GM23338 (cell line): ENCODE measurements at regions not wholly inside any gene's neighbourhood (a gene's known extent, or its start where the extent isn't known, plus 50 kb on each side); places are given as distances from the start of the nearest gene placed in this dataset.

Experiments used
- ATAC-seq: fragments of 200-7000 bp; cut with Tn5 transposase; 3 replicates; pipeline ENCODE4 v1.9.1; 2020
- DNase-seq: peaks from one replicate; pipeline ENCODE4 v3.0.0-alpha.2; 2015; ENCODE audit warnings: low spot score
- H2AFZ ChIP-seq: fragments of 200-600 bp; sonication (generic); 2 replicates; pipeline ENCODE4 v1.8.0; 2016; ENCODE audit warnings: antibody characterized with exemption, mild to moderate bottlenecking, moderate library complexity
- H3F3A ChIP-seq: fragments of 200-600 bp; sonication (generic); replicated peaks from 2 replicates; pipeline ENCODE4 v1.8.0; 2017; ENCODE audit warnings: antibody characterized with exemption, mixed run types, low read depth
- H3K27ac ChIP-seq: fragments of 200-600 bp; sonication (generic); 2 replicates; pipeline ENCODE4 v1.6.1; 2016; ENCODE audit warnings: low read depth
- H3K27me3 ChIP-seq: fragments of 200-600 bp; sonication (generic); 2 replicates; pipeline ENCODE4 v1.8.0; 2016; ENCODE audit warnings: mild to moderate bottlenecking, mixed run types, moderate library complexity; ENCODE audit not compliant: insufficient read depth
- H3K36me3 ChIP-seq: fragments of 200-600 bp; sonication (generic); 2 replicates; pipeline ENCODE4 v1.8.0; 2016; ENCODE audit warnings: mild to moderate bottlenecking; ENCODE audit not compliant: insufficient read depth
- H3K4me1 ChIP-seq: fragments of 200-600 bp; sonication (generic); 2 replicates; pipeline ENCODE4 v1.8.0; 2016; ENCODE audit warnings: mild to moderate bottlenecking, moderate library complexity; ENCODE audit not compliant: insufficient read depth
- H3K4me2 ChIP-seq: fragments of 200-600 bp; sonication (generic); 2 replicates; pipeline ENCODE4 v1.7.1; 2017; ENCODE audit warnings: mixed run types
- H3K4me3 ChIP-seq: fragments of 200-600 bp; sonication (generic); 2 replicates; pipeline ENCODE4 v1.6.1; 2016; ENCODE audit warnings: mixed run types
- H3K79me2 ChIP-seq: fragments of 200-600 bp; sonication (generic); replicated peaks from 2 replicates; pipeline ENCODE4 v1.8.0; 2017; ENCODE audit warnings: mild to moderate bottlenecking; ENCODE audit not compliant: insufficient read depth
- H3K9me2 ChIP-seq: fragments of 200-600 bp; sonication (generic); 2 replicates; pipeline ENCODE4 v1.8.0; 2017; ENCODE audit not compliant: insufficient read depth
- H4K20me1 ChIP-seq: fragments of 200-600 bp; sonication (generic); replicated peaks from 2 replicates; pipeline ENCODE4 v1.8.0; 2017; ENCODE audit warnings: mild to moderate bottlenecking; ENCODE audit not compliant: insufficient read depth
- H3K27ac Mint-ChIP-seq: 2 replicates; pipeline ENCODE4 v1.8.0; 2020; ENCODE audit warnings: inconsistent platforms, mild to moderate bottlenecking, moderate library complexity, mixed read lengths
- H3K27me3 Mint-ChIP-seq: 3 replicates; pipeline ENCODE4 v1.8.0; 2022; ENCODE audit warnings: low read depth, mild to moderate bottlenecking, moderate library complexity, mixed read lengths, inconsistent platforms; ENCODE audit not compliant: insufficient read depth, poor library complexity
- H3K36me3 Mint-ChIP-seq: 3 replicates; pipeline ENCODE4 v1.8.0; 2021; ENCODE audit warnings: low read depth, mild to moderate bottlenecking, inconsistent platforms, moderate library complexity, mixed read lengths
- H3K4me1 Mint-ChIP-seq: 3 replicates; pipeline ENCODE4 v1.8.0; 2020; ENCODE audit warnings: mild to moderate bottlenecking, inconsistent platforms, mixed read lengths
- H3K4me3 Mint-ChIP-seq: 3 replicates; pipeline ENCODE4 v1.8.0; 2021; ENCODE audit warnings: moderate library complexity, mild to moderate bottlenecking, inconsistent platforms, mixed read lengths
- H3K9me3 Mint-ChIP-seq: 3 replicates; pipeline ENCODE4 v1.8.0; 2020; ENCODE audit warnings: moderate library complexity, mild to moderate bottlenecking, inconsistent platforms, mixed read lengths
- CREB1 ChIP-seq: fragments of 250-450 bp; sonication (Bioruptor Pico); IDR thresholded peaks from 2 replicates; pipeline ENCODE4 v1.5.0; 2020; ENCODE audit warnings: low read depth, mild to moderate bottlenecking, moderate library complexity
- CTCF ChIP-seq, 2 experiments: fragments of 200-600 bp in 1 of 2; sonication (generic) in 1 of 2; conservative IDR thresholded peaks; 2 replicates each; pipeline versions ENCODE4 v1.5.1 to v1.6.1; 2016 to 2017; ENCODE audit warnings: antibody characterized with exemption in 2 of 2, low read depth in 2 of 2, mild to moderate bottlenecking in 2 of 2, moderate library complexity in 1 of 2
- ETS1 ChIP-seq: IDR thresholded peaks from 2 replicates; pipeline ENCODE4 v1.6.1; 2016; ENCODE audit warnings: antibody characterized with exemption
- EZH2 ChIP-seq: fragments of 200-600 bp; sonication (generic); IDR thresholded peaks from one replicate; pipeline ENCODE4 v1.8.0; 2017; ENCODE audit warnings: antibody characterized with exemption, mild to moderate bottlenecking, low read depth; ENCODE audit not compliant: unreplicated experiment
- EZH2phosphoT487 ChIP-seq: fragments of 200-600 bp; sonication (generic); IDR thresholded peaks from one replicate; pipeline ENCODE4 v1.8.1; 2018; ENCODE audit warnings: antibody characterized with exemption; ENCODE audit not compliant: unreplicated experiment
- JUNB ChIP-seq: IDR thresholded peaks from one replicate; pipeline ENCODE4 v1.6.1; 2016; ENCODE audit warnings: antibody characterized with exemption; ENCODE audit not compliant: unreplicated experiment
- NANOG ChIP-seq: IDR thresholded peaks from 2 replicates; pipeline ENCODE4 v1.6.1; 2016; ENCODE audit warnings: antibody characterized with exemption, borderline replicate concordance
- POLR2AphosphoS5 ChIP-seq: IDR thresholded peaks from 2 replicates; pipeline ENCODE4 v1.6.1; 2016; ENCODE audit warnings: antibody characterized with exemption, low read depth
- REST ChIP-seq: IDR thresholded peaks from one replicate; pipeline ENCODE4 v1.6.1; 2018; ENCODE audit warnings: antibody characterized with exemption; ENCODE audit not compliant: unreplicated experiment
- STAT1 ChIP-seq: IDR thresholded peaks from one replicate; pipeline ENCODE4 v1.6.1; 2016; ENCODE audit warnings: antibody characterized with exemption; ENCODE audit not compliant: unreplicated experiment
- ZNF114 ChIP-seq: fragments of 250-450 bp; sonication (Bioruptor Pico); IDR thresholded peaks from 2 replicates; pipeline ENCODE4 v1.5.0; 2020; ENCODE audit warnings: mild to moderate bottlenecking, moderate library complexity
- ZNF331 ChIP-seq: fragments of 250-450 bp; sonication (Bioruptor Pico); IDR thresholded peaks from 2 replicates; pipeline ENCODE4 v1.5.0; 2020; ENCODE audit warnings: low read depth, mild to moderate bottlenecking, moderate library complexity
- ZNF462 ChIP-seq: fragments of 250-450 bp; sonication (Bioruptor Pico); IDR thresholded peaks from 2 replicates; pipeline ENCODE4 v1.5.0; 2020; ENCODE audit warnings: mild to moderate bottlenecking, moderate library complexity

- Histone ChIP-seq H3K4me2 (peak overlapping the region; percentile 63), H3K9me2 (peaks cover 4% of the 10 kb centered on the region; the same call in 1 of the 2 replicates), H3K27me3 (no peaks in the 10 kb centered on the region), H3K27ac (no peak overlapping the region), H3K4me1 (peaks cover 20% of the 10 kb centered on the region), H4K20me1 (no peaks in the 10 kb centered on the region), H3F3A (no peaks in the 10 kb centered on the region), H3K4me3 (no peak overlapping the region), H3K36me3 (no peaks in the 10 kb centered on the region), H3K79me2 (no peaks in the 10 kb centered on the region), H2AFZ (no peak overlapping the region)
- TF ChIP-seq EZH2phosphoT487 (no peak), NANOG (no peak), EZH2 (no peak), ZNF114 (CRISPR knock-in tag) (no peak), STAT1 (no peak), REST (no peak), ETS1 (no peak), CREB1 (CRISPR knock-in tag) (no peak), CTCF (conservative IDR thresholded peaks at IDR 0.05; ENCODE audit: low read depth in 2 of 2) (no peak), JUNB (no peak), POLR2AphosphoS5 (no peak), ZNF462 (CRISPR knock-in tag) (no peak), ZNF331 (CRISPR knock-in tag) (no peak)
- Mint-ChIP-seq H3K4me3 (no peak overlapping the region), H3K9me3 (peaks cover 8% of the 10 kb centered on the region; the same call in 2 of the 3 replicates), H3K27me3 (peaks cover 2% of the 10 kb centered on the region), H3K4me1 (peaks cover 16% of the 10 kb centered on the region), H3K36me3 (no peaks in the 10 kb centered on the region; the same call in 2 of the 3 replicates), H3K27ac (no peak overlapping the region)
- DNase-seq (peak; percentile 27), ATAC-seq (peak; percentile 45)
Observed at GRCh38 chr1:222252788-222253187, 295.1 kb downstream of the HHIPL2 start.
